ENCODE measurements at regions not wholly inside any gene's neighbourhood (a gene's known extent, or its start where the extent isn't known, plus 50 kb on each side); places are given as distances from the start of the nearest gene placed in this dataset.

DNA sequence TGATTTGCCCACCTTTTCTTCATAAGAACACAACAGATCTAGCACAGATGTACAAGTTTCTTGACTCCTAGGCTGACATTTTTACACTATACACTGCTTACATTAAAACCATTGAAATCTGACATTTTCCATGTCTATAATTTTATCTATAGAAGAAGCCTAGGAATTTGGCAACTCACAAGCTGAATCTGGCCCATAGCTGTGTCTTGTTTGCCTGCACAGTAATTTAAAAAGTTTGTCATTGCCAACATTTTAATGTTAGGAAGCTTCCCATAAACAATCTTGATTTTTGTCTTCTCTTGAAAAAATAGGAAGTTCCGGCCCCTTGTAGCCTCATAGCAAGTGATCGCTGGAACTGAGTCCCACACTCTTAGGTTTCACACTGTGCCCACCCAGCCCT lies 394.6 kb upstream of the AZI2 start:
- DNase-seq: no peak

GRCh38 chr3:28743831-28744230 lies 395.2 kb upstream of the AZI2 start:
- no peak for DNase-seq

DNA sequence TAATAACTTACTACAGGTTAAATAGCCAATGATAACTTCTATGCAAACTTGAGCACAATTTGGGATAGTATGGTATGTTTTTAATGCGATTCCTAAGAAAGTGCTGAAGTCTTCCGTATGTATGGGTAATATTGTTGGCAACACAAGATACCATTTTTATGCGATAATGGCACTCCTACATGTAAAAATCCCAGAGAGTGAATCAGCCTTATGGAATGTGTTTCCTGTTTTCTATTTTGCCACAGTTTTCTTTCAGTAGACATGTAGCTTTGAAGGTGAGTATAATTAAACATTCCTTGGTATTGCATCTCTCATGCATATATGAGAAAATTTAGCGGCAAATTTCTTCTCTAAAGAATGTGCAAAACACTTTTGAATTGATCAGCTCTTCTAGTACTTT lies 396.8 kb upstream of the AZI2 start:
- no peak for DNase-seq

DNA sequence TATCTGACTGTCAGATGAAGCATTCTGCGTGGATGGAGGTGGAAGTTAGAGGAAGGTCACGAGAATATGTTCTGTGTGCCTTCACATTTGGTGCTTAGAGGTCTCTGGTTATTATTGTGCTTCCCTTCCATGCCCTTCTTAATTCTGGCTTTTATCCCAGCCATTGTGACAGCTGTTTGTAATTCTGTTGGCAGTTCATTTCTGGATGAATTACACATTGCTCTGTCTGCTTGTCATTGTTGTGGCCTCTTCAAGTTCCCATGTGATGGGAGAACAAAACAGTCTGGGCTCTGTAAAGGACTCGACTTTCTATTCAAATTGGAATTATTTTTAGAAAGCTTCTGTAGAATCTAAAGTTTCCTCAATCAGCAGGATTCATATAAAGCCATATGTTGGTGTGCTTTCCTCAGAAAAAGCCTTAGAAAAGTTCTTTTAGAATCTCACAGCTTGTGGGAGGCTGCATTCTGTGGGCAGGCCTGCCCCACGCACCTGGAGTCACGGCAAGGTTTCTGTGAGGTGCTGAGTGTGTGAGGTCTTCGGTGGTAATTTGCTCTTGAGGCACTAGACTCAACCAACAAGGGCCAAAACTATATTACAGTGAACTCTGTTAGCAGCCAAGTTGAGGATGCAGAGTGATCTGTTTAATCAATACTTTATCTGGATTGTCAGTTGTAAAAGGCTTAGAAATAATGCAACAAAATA lies 397.4 kb upstream of the AZI2 start:
- DNase-seq: no peak

DNA sequence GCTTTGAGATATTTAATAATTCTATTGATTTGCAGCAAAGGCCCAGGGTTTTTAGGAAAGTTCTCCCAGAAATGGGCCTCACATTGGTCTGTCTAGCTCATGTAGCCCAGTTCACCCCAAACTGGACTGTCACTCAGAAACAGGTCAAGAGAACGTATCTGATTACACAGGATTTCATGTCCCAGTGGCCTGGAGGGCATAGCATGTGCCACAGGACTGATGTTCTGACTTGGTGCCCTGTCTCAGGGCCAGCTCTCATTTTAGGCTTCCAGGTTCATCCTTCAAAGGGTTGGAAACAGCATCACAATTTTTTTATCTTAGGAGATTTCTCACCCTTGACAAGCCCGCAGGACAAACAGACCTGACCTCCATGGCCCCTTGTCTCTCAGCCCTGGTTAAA lies 398.4 kb upstream of the AZI2 start:
- DNase-seq: no peak

DNA sequence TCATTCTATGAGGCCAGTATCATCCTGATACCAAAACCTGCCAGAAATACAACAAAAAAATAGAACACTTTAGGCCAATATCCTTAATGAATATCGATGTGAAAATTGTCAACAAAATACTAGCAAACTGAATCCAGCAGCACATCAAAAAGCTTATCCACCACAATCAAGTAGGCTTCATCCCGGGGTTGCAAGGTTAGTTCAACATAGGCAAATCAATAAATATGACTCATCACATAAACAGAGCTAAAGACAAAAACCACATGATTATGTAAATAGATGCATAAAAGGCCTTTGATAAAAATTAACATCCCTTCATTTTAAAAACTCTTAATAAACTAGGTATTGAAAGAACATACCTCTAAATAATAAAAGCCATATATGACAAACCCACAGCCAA lies 403.2 kb upstream of the AZI2 start:
- DNase-seq: no peak

DNA sequence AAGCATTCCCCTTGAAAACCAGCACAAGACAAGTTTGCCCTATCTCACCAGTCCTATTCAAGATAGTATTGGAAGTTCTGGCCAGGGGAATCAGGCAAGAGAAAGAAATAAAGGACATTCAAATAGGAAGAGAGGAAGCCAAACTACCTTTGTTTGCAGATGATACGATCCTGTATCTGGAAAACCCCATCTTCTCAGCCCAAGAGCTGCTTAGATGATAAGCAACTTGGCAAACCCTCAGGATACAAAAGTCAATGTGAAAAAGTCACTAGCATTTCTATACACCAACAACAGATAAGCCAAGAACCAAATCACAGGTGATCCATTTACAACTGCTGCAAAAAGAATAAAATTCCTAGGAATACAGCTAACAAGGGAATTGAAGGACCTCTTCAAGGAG lies 403.7 kb upstream of the AZI2 start:
- DNase-seq: no peak

DNA sequence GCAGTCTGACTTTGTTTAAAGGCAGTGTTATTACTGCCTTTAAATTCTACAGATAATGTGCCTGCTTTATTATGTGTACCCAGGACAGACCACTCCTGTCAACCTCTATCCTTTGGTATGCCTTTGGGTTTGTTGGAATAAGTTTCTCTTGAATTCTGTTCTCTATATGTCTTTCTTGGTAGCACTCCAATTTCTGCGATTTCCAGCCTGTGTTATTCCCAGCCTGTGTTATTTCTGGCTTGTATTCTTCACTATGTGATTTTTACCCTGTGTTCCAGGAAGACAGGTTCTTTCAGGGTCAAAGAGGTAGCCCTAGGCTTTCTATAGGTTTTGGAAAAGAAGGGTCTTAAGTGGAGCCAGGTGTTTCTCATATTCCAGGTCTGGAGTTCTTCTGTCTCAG lies 407.4 kb upstream of the AZI2 start:
- DNase-seq: no peak

DNA sequence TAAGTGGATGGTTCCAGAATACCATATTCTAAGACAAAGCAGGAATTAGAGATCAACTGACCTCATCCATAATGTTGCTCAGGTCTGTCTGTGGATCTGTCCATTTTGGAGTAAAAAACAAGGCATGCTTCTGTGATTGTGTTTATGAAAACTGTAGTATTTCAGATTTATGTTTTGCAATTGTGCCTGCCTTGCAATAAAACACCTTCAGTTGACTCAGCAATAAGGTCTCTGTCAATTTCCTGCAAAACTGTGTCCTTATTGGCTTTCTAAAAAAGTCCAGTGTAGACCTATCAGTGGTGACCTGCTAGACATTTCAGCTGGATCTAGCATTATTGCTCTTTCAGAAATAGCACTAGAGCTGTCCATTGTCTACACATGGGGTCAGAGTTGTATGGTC lies 409.5 kb upstream of the AZI2 start:
- DNase-seq: no peak

- no peak for DNase-seq
These were observed 412.8 kb upstream of the AZI2 start for GRCh38 chr3:28761375-28761774.

DNA sequence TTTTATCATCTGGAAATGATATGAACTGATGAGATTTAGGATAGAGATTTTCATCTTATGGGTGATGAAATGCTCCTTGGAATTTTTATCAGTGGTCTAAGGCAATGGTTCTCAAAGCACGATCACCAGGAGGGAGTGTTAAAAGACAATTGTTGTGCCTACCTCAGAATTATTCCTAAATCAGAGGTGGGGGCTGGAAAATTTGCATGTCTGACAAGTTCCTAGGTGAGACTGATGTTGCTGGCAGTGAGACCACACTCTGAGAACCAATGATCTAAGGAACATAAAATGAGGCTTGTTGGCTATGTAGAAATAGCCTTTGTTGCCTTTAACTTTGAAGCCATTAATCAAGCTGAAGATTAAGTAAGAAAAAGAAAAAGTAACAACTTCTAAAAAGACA lies 416.6 kb upstream of the AZI2 start:
- DNase-seq: no peak

DNA sequence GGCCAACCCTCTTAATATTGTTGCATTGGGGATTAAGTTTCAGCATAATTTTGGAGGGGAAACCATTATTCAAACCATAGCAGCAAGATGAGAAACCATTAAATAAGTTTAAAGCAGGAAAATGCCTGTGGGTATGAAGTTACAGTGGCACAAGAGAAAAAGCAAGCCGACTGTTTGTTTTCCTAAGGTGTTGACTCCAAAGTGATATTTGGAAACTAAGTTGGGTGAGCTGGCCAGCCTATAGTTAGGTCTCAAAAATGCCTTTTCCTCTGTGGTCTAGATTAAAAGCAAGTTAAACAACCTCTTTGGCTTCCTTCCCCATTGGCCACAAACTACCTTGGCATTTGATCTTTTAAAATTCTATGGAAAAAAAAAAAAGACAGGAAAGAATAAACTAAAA lies 419.8 kb upstream of the AZI2 start:
- DNase-seq: no peak

DNA sequence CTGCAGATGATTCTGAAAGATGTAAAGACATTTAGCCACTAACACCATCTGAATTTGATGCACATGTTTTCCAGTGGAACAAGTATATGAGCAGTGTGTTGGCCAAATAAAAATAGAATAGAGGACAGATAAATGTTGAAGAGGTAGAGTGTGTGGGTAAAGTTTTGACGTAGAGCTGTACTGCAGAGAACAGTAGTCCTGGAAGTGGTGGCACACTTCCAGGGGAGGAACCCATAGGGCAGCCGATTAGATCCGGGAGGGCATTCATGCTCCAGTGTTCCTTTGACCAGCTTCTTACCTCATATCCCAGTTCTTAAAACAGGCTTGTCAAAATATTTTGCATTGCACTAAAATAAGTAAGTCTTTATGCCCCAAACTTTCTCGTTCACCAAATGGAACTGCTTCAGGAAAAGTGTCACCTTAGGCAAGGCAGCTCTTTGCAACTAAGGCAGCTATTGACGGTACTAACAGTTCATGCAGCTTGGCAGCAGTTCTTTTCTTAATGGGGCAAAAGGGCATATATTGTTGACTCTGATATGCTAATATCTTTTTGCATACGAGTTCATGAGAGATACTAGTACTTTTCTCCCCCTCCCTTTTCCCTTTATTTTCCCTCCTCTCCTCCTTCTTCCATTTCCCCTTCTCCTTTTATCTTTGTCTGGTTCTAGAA lies 429.3 kb upstream of the AZI2 start:
- DNase-seq: no peak

GRCh38 chr3:28780480-28780879 lies 431.9 kb upstream of the AZI2 start:
- no peak for DNase-seq

DNA sequence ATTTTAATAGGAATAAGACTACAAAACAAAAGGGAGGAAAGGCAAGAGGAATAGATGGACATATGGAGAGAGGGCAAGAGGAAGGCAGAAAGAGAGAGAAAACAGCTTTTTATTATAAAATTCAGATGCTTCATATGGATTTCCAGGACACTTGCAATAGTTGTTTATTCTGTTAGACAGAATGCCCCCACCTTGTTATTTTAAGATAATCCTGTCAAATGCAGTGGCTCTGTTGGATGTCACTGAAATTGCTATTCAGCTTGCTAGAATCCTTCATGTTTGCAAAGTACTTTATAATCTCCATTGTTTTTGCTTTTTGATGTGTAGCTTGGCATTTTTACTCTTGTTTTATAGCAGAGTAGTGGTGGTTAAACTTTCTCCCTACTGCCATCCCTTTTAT lies 432.4 kb upstream of the AZI2 start:
- DNase-seq: no peak

DNA sequence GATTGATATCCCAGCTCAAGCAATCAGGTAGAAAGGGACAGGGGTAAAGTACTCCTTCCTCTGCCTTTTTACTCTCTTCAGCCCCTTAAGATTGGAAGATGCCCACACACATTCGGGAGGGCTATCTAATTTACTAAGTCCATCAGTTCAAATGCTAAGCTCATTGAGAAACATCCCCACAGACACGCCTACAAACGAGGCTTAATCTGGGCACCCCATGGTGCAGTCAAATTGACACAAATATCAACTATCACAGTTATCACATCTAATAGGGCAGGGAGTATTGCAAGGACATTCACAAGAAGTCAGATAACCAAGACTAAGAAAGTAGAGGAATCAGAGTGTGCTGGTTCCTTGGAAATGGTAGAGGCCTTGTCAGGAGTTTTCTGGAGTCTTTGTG lies 437.8 kb upstream of the AZI2 start:
- no peak for DNase-seq

DNA sequence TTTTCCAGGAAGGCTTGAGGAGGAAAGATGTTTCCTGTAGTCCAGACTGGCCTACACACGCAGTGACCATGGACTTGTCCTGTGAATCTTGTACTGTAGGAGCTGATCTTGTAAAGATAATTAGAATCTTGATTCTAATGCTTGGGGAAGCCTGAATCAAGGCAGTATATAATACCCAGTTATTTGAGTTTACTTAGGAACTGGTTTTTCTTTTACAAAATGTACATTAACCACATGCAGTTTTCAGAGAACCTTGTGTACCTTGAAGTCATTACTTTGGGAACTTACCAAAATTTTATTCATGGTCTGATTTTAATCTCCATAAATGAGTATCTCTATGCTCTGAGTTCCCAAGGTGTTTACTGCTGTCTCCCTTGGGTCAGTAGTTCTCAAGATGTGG lies 439.9 kb upstream of the AZI2 start:
- DNase-seq: no peak

- no peak for DNase-seq
These were observed 443.2 kb upstream of the AZI2 start for GRCh38 chr3:28791713-28792255.

- DNase-seq: no peak
These were observed 444.0 kb upstream of the AZI2 start for GRCh38 chr3:28792604-28793003.

GRCh38 chr3:28799084-28799483 lies 450.5 kb upstream of the AZI2 start:
- DNase-seq: no peak

GRCh38 chr3:28800203-28800602 lies 451.6 kb upstream of the AZI2 start:
- no peak for DNase-seq

DNA sequence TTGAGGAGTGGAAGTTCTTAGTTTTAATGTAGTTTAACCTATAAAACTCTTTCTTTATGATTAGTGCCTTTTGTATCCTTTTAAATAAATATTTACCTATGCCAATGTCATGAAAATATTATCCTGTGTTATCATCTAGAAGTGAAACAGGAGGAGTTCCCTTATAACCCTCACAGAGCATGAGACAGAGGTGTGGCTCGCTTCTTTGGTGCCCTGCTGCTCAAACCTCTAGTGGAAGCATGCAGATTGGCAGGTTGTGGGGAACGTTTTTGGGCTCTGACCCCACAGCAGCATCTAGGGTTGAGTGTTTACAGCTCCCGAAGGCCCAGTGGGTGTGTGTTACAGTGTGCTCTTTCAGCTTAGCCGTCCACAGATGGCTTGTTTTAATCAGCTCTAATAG lies 459.4 kb upstream of the AZI2 start:
- DNase-seq: no peak

DNA sequence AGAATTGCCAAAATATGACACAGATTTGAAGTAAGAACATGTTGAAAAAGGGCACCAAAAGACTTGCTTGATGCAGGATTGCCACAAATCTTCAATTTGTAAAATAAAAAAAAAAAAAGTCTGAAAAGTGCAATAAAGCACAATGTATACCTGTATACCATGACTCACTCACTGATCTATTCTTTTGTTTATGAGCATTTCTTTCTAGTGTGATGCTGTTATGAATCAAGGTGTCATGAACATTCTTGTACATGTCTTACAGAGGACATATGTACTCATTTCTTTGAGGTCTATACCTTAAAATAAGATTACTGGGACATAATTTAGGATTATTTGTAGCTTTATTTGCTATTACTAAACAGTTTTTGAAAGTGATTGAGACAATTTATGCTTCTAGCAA lies 464.9 kb upstream of the RBMS3 start:
- DNase-seq: no peak

DNA sequence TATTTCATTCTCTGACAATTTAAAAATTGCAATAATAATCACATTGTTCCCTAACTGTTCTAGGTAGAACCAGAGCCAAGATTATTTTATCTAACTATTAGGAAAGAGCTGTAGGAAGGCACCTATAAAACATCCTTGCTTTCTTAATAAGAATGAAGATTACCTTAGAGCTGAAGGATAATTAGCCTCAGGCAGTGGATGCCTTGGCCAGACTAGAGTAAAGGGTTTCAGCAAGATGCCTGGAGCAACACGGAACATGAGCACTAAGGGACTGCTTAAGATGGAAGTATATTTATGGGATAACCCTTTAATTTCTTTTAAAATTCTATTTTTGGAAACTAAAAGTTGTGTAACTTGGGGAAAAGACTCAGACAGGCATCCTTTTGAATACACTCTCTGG lies 456.6 kb upstream of the RBMS3 start:
- DNase-seq: no peak

- DNase-seq: no peak
These were observed 454.0 kb upstream of the RBMS3 start for GRCh38 chr3:28826840-28827239.

All from CD4-positive, alpha-beta T cell treated with Interleukin-4 for 1 hour (primary cell).